H1 (cell line): ENCODE measurements at regions not wholly inside any gene's neighbourhood (a gene's known extent, or its start where the extent isn't known, plus 50 kb on each side); places are given as distances from the start of the nearest gene placed in this dataset.

ENCODE experiments used
- ASH2L ChIP-seq: fragments of 200-600, 300-600 bp; sonication (generic); IDR thresholded peaks from one replicate; pipeline ENCODE4 v1.7.1; 2017; ENCODE audit warnings: low read length
- BACH1 ChIP-seq: IDR thresholded peaks from 2 replicates; pipeline ENCODE4 v1.6.1; 2012; ENCODE audit warnings: low read length, improper control_type of control experiment
- BRCA1 ChIP-seq: IDR thresholded peaks from 2 replicates; pipeline ENCODE4 v1.6.1; 2012; ENCODE audit warnings: low read depth, low read length, improper control_type of control experiment
- CBX8 ChIP-seq: fragments of 300-800, 300-1000 bp; sonication (generic); IDR thresholded peaks from 2 replicates; pipeline ENCODE4 v1.7.1; 2016; ENCODE audit warnings: low read depth, low read length, borderline replicate concordance
- CHD1 ChIP-seq: IDR thresholded peaks from 2 replicates; pipeline ENCODE4 v1.6.1; 2012; ENCODE audit warnings: low read depth, low read length, improper control_type of control experiment
- CHD2 ChIP-seq: IDR thresholded peaks from 2 replicates; pipeline ENCODE4 v1.6.1; 2012; ENCODE audit warnings: low read length, improper control_type of control experiment
- CTBP2 ChIP-seq: IDR thresholded peaks from 2 replicates; pipeline ENCODE4 v1.7.0; 2011; ENCODE audit warnings: borderline replicate concordance, mild to moderate bottlenecking, moderate library complexity, mixed read lengths, low read length; ENCODE audit not compliant: insufficient read depth, insufficient read length
- EZH2 ChIP-seq: fragments of 200-600 bp; sonication (generic); IDR thresholded peaks from 2 replicates; pipeline ENCODE4 v1.7.1; 2012; ENCODE audit warnings: low read depth, mild to moderate bottlenecking, moderate library complexity, low read length, inconsistent platforms; ENCODE audit not compliant: severe bottlenecking
- JUND ChIP-seq: IDR thresholded peaks from 2 replicates; pipeline ENCODE4 v1.6.1; 2011; ENCODE audit warnings: mild to moderate bottlenecking, improper control_type of control experiment, low read length
- KDM4A ChIP-seq: IDR thresholded peaks from one replicate; pipeline ENCODE4 v1.7.1; 2012; ENCODE audit warnings: low read depth, mild to moderate bottlenecking, moderate library complexity, low read length, inconsistent platforms; ENCODE audit not compliant: severe bottlenecking
- POLR2A ChIP-seq, 2 experiments: IDR thresholded peaks; 1 replicate in 1 of 2; 2 replicates in 1 of 2; pipeline ENCODE4 v1.6.1; 2011; ENCODE audit warnings: low read depth in 2 of 2, low read length in 2 of 2, mild to moderate bottlenecking in 2 of 2; ENCODE audit errors: control extremely low read depth in 1 of 2
- RXRA ChIP-seq: IDR thresholded peaks from 2 replicates; pipeline ENCODE4 v1.6.1; 2011; ENCODE audit warnings: low read depth, mild to moderate bottlenecking, low read length, moderate library complexity; ENCODE audit not compliant: insufficient read depth
- SP1 ChIP-seq: IDR thresholded peaks from 2 replicates; pipeline ENCODE4 v1.6.1; 2011; ENCODE audit warnings: low read depth, low read length
- SRF ChIP-seq: IDR thresholded peaks from 2 replicates; pipeline ENCODE4 v1.6.1; 2011; ENCODE audit warnings: mild to moderate bottlenecking, low read depth, low read length, moderate library complexity
- TAF1 ChIP-seq: IDR thresholded peaks from 2 replicates; pipeline ENCODE4 v1.6.1; 2011; ENCODE audit warnings: mild to moderate bottlenecking, low read depth, low read length
- TBP ChIP-seq: IDR thresholded peaks from 2 replicates; pipeline ENCODE4 v1.6.1; 2011; ENCODE audit warnings: low read depth, low read length, improper control_type of control experiment
- ZNF274 ChIP-seq: IDR thresholded peaks from 2 replicates; pipeline ENCODE4 v1.7.0; 2012; ENCODE audit warnings: low read length, borderline replicate concordance; ENCODE audit errors: extremely low read depth
- TF ChIP-seq, protein P1 (sequence below): IDR thresholded peaks from 2 replicates; pipeline ENCODE4 v1.6.1; 2012; ENCODE audit warnings: inconsistent platforms
- TF ChIP-seq, protein P2 (sequence below), 3 experiments: IDR thresholded peaks; 1 replicate in 2 of 3; 2 replicates in 1 of 3; pipeline versions ENCODE4 v1.5.1 to v1.6.1; 2011; ENCODE audit warnings: low read length in 3 of 3, mild to moderate bottlenecking in 3 of 3, inconsistent platforms in 2 of 3, low read depth in 1 of 3, moderate library complexity in 1 of 3; ENCODE audit not compliant: insufficient read depth in 1 of 3; ENCODE audit errors: control extremely low read depth in 1 of 3

- TF ChIP-seq EZH2 (peak; percentile 31), BACH1 (no peak), CHD2 (peak; percentile 57; the same call in 1 of the 2 replicates), CHD1 (no peak), CBX8 (no peak), JUND (no peak), TBP (peak; percentile 61), ZNF274 (no peak), RXRA (no peak), ASH2L (peak; percentile 65), POLR2A (IDR thresholded peaks at IDR 0.05; ENCODE audit: control extremely low read depth in 1 of 2, low read depth in 2 of 2, low read length in 2 of 2) (peak; percentile 64 to 80), CTBP2 (no peak), KDM4A (peak; percentile 93), SRF (no peak), TAF1 (peak; percentile 70; the same call in 1 of the 2 replicates), SP1 (0 out of 2 replicates have a peak, but pooled peaks have one; percentile 7), BRCA1 (no peak)
- TF ChIP-seq, protein P1, sequence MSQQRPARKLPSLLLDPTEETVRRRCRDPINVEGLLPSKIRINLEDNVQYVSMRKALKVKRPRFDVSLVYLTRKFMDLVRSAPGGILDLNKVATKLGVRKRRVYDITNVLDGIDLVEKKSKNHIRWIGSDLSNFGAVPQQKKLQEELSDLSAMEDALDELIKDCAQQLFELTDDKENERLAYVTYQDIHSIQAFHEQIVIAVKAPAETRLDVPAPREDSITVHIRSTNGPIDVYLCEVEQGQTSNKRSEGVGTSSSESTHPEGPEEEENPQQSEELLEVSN, result peak; percentile 98
- TF ChIP-seq, protein P2, sequence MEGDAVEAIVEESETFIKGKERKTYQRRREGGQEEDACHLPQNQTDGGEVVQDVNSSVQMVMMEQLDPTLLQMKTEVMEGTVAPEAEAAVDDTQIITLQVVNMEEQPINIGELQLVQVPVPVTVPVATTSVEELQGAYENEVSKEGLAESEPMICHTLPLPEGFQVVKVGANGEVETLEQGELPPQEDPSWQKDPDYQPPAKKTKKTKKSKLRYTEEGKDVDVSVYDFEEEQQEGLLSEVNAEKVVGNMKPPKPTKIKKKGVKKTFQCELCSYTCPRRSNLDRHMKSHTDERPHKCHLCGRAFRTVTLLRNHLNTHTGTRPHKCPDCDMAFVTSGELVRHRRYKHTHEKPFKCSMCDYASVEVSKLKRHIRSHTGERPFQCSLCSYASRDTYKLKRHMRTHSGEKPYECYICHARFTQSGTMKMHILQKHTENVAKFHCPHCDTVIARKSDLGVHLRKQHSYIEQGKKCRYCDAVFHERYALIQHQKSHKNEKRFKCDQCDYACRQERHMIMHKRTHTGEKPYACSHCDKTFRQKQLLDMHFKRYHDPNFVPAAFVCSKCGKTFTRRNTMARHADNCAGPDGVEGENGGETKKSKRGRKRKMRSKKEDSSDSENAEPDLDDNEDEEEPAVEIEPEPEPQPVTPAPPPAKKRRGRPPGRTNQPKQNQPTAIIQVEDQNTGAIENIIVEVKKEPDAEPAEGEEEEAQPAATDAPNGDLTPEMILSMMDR (IDR thresholded peaks at IDR 0.05; ENCODE audit: control extremely low read depth in 1 of 3, insufficient read depth in 1 of 3, low read depth in 1 of 3, low read length in 3 of 3), result no peak
These were observed 334.4 kb downstream of the SRGAP2C start (continued) for GRCh38 chr1:121519042-121519755.
